ENCODE measurements at regions not wholly inside any gene's neighbourhood (a gene's known extent, or its start where the extent isn't known, plus 50 kb on each side); places are given as distances from the start of the nearest gene placed in this dataset.

DNA sequence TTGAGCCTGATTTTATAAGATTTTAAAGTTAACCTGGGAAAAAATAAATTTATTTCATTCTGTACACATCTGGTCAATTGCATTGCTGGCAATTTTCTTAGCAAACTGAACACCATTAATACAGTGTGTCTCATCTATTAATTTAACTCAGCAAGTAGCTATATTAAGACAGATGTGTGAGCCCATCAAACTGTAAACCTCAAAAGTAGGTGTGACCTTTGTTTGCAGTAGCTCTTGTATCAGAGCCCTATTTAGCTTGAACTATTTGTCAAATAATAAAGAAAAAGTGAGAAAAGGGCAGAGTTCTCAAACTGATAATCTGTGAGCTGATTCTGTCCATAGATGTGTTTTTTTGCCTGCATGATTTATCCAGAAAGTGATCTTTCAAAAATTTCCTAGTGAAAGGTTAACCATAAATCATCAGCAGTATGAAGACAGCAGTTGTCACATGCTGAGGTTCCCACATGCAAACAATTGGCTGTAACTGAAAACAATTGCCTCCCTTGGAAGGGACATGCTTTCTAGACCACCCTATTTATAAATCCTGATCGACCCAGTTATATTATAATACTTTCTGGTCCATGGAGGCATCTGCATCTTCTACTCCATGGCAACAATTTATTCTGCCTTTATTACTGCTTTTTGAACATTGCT lies 646.5 kb downstream of the NSUN3 start:
- TF ChIP-seq CTCF (IDR thresholded peaks at IDR 0.05; ENCODE audit: poor library complexity) (no peak), EZH2 (IDR thresholded peaks at IDR 0.05; ENCODE audit: borderline replicate concordance) (no peak)
